Adrenal gland (tissue), 5 donors: ENCODE measurements at regions not wholly inside any gene's neighbourhood (a gene's known extent, or its start where the extent isn't known, plus 50 kb on each side); places are given as distances from the start of the nearest gene placed in this dataset.

Experiments
- CTCF ChIP-seq, 6 experiments: fragments of 450-650 bp in 4 of 6; fragments of 200-600 bp in 2 of 6; sonication (generic) in 1 of 6; IDR thresholded peaks; 1 replicate in 5 of 6; 2 replicates in 1 of 6; pipeline versions ENCODE4 v1.5.1 to v1.8.0; 2016 to 2021; ENCODE audit warnings: antibody characterized with exemption in 6 of 6, mild to moderate bottlenecking in 2 of 6, moderate library complexity in 1 of 6
- POLR2A ChIP-seq, 2 donors: fragments of 450-650 bp; IDR thresholded peaks; one replicate each; pipeline ENCODE4 v1.6.1; 2017; ENCODE audit warnings: antibody characterized with exemption in 2 of 2, mild to moderate bottlenecking in 2 of 2, moderate library complexity in 1 of 2
- donor health status: DM: no; HTN: no; CAD: no.

DNA sequence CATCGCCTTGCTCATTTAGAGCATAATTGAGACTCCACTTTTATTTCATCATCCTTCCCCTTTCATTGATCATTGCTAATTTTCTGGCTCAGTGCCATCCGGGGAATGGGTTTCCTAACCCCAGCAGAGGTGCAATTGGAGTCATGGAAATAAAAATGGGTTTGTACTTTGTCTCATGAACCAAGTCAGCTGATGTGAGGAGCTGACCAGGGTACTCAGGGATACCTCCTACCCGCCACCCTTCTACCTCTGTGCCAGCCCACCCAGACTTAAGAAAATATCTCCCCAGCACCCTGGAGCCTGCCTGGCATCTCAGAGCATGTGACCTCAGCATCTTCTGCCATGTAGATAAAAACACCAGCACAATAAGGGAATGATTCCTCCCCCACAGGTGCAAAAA lies 59.1 kb upstream of the MAFB start:
- TF ChIP-seq CTCF (IDR thresholded peaks at IDR 0.05) (no peak), POLR2A (IDR thresholded peaks at IDR 0.05) (no peak)
